NT2/D1 (cell line): ENCODE measurements at regions not wholly inside any gene's neighbourhood (a gene's known extent, or its start where the extent isn't known, plus 50 kb on each side); places are given as distances from the start of the nearest gene placed in this dataset.

Experiments used
- SUZ12 ChIP-seq: IDR thresholded peaks from 2 replicates; pipeline ENCODE4 v1.6.1; 2011; ENCODE audit not compliant: insufficient read length, insufficient read depth; ENCODE audit errors: extremely low read depth
- YY1 ChIP-seq: IDR thresholded peaks from 2 replicates; pipeline ENCODE4 v1.6.1; 2011; ENCODE audit not compliant: insufficient read length, insufficient read depth
- ZNF274 ChIP-seq: IDR thresholded peaks from 2 replicates; pipeline ENCODE4 v1.6.1; 2011; ENCODE audit warnings: mild to moderate bottlenecking, low read depth, low read length

- TF ChIP-seq YY1 (no peak), SUZ12 (no peak), ZNF274 (no peak)
Observed at GRCh38 chr7:33735403-33735802, 169.9 kb upstream of the BMPER start.
